AG04450 (cell line): ENCODE measurements at regions not wholly inside any gene's neighbourhood (a gene's known extent, or its start where the extent isn't known, plus 50 kb on each side); places are given as distances from the start of the nearest gene placed in this dataset.

Source experiments
- CTCF ChIA-PET: fragments of 300-600, 350-600 bp; formaldehyde crosslinking; extraction: SDS; loops from one replicate; lab custom pipeline; 2022; ENCODE audit warnings: antibody characterized with exemption, inconsistent platforms; lab: Charles Lee
- POLR2A ChIA-PET: fragments of 350-600 bp; formaldehyde crosslinking; extraction: SDS; loops from one replicate; lab custom pipeline; 2021; ENCODE audit warnings: antibody characterized with exemption, inconsistent platforms; lab: Yijun Ruan, JAX
- DNase-seq: peaks from one replicate; pipeline ENCODE4 v3.0.0-alpha.2; 2011; ENCODE audit warnings: low read depth, low spot score
- H3K27ac ChIP-seq: one replicate; pipeline ENCODE4 v1.5.1; 2012; ENCODE audit warnings: low read depth, low read length, control low read depth
- H3K27me3 ChIP-seq: one replicate; pipeline ENCODE4 v1.6.0; 2012; ENCODE audit warnings: low read length; ENCODE audit not compliant: control insufficient read depth, insufficient read depth
- H3K4me3 ChIP-seq: 2 replicates; pipeline ENCODE4 v1.5.1; 2011; ENCODE audit warnings: mild to moderate bottlenecking, low read depth, low read length, control low read depth
- H3K9me3 ChIP-seq: 2 replicates; pipeline ENCODE4 v1.5.1; 2012; ENCODE audit warnings: low read length; ENCODE audit not compliant: control insufficient read depth, insufficient read depth
- TF ChIP-seq, protein P1 (sequence below): IDR thresholded peaks from 2 replicates; pipeline ENCODE4 v1.5.1; 2011; ENCODE audit warnings: low read depth, low read length, control low read depth, inconsistent platforms

DNA sequence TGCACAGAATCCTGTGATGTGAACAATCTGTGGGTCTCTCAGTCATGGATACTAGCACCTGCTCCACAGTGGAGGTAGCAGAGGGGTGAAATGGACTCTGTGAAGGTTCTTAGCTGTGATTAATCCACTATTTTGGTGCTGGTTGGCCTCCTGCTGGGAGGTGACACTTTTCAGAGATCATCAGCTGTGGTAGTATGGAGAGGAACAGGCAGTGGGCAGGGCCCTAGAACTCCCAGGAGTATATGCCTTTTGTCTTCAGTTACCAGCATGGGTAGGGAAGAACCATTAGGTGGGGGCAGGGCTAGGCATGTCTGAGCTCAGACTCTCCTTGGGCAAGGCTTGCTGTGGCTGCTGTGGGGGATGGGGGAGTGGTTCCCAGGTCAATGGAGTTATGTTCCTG is 54.0 kb upstream of the KCNJ15 start:
- ChIA-PET CTCF (interaction anchor here (1.5 to 3.5 kb wide), 3 partner anchors 15 to 149 kb away, joined by 3 to 19 read pairs (median 8); no protein-coding TSS in a partner anchor), POLR2A (no interaction called here)
- Histone ChIP-seq H3K9me3 (no peaks in the 10 kb centered on the region), H3K27me3 (peaks cover 13% of the 10 kb centered on the region), H3K27ac (no peak overlapping the region), H3K4me3 (no peak overlapping the region)
- DNase-seq = no peak
- TF ChIP-seq, protein P1, sequence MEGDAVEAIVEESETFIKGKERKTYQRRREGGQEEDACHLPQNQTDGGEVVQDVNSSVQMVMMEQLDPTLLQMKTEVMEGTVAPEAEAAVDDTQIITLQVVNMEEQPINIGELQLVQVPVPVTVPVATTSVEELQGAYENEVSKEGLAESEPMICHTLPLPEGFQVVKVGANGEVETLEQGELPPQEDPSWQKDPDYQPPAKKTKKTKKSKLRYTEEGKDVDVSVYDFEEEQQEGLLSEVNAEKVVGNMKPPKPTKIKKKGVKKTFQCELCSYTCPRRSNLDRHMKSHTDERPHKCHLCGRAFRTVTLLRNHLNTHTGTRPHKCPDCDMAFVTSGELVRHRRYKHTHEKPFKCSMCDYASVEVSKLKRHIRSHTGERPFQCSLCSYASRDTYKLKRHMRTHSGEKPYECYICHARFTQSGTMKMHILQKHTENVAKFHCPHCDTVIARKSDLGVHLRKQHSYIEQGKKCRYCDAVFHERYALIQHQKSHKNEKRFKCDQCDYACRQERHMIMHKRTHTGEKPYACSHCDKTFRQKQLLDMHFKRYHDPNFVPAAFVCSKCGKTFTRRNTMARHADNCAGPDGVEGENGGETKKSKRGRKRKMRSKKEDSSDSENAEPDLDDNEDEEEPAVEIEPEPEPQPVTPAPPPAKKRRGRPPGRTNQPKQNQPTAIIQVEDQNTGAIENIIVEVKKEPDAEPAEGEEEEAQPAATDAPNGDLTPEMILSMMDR = no peak

DNA sequence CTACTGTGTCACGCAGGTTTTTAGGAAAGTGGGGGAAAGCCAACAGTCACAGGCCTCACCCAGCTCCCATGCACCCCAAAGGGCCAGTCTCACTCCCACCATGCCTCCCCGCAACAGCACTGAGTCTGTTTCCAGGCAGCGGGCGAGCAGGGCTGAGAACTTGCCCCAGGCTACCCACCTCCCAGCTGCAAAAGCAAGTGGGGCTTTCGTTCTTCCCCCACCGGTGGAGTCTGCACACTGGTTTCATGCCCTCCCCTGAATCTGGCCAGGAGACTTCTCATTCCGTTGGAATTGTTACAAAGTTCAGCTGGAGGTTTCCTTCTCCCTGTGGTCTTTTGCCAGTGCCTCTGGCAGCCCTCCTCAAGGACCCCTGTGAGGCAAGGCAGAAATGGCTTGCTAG is 53.6 kb upstream of the KCNJ15 start:
- Histone ChIP-seq H3K9me3 (no peaks in the 10 kb centered on the region), H3K27ac (no peak overlapping the region), H3K27me3 (peaks cover 15% of the 10 kb centered on the region), H3K4me3 (no peak overlapping the region)
- CTCF ChIA-PET = interaction anchor here (1.5 to 3.5 kb wide), 3 partner anchors 15 to 149 kb away, joined by 3 to 19 read pairs (median 8); no protein-coding TSS in a partner anchor
- POLR2A ChIA-PET = no interaction called here
- DNase-seq = no peak
- TF ChIP-seq, protein P1 = no peak

DNA sequence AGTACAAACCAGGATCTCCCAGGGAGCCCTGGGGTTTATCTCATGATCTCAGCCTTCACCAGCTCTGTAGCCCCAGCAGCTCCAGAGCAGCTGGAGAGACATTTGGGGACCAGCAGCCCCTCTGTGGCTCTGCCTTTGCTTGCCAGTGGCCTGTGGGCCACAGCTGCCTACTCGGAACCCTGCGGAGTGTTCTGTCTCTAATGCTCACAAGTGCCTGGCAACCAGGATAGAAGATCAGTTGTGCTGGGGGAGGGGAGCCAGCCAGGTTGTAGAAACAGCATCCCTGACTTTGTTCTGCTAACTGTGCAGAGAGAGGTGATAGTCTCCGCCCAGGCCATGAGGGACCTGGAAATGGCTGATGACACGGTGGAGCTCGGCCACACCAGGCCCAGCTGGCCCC is 50.9 kb upstream of the KCNJ15 start:
- ChIA-PET POLR2A (no interaction called here), CTCF (interaction anchor here (1.5 to 3.5 kb wide), 2 partner anchors 13 to 146 kb away, joined by 5 to 19 read pairs; no protein-coding TSS in a partner anchor)
- peaks cover 32% of the 10 kb centered on the region for H3K27me3 ChIP-seq
- H3K9me3 ChIP-seq = peaks cover 4% of the 10 kb centered on the region; the same call in 1 of the 2 replicates
- H3K4me3 ChIP-seq = no peak overlapping the region
- H3K27ac ChIP-seq = no peak overlapping the region
- TF ChIP-seq, protein P1 = no peak
- no peak for DNase-seq

DNA sequence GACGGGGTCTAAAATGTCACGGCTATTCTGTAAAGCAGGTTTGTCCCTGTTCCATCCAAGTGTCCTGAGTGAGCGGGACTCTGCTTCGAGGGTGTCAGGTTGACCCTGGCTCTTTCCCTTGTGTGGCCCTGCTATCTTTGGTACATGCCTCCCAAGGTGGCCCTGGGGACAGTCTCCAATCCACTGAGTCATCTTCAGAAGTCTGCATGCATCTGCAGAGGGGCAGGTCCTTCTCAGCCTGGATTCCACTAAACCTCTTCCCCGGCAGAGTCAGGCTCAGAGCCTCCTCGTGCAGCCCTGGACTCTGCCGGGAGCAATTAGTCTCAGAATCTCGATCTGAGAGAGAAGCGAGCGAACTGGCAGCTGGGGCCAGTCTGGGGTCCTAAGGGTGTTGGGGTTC is 50.1 kb upstream of the KCNJ15 start:
- ChIA-PET POLR2A (no interaction called here), CTCF (no interaction called here)
- Histone ChIP-seq H3K4me3 (no peak overlapping the region), H3K27ac (no peak overlapping the region), H3K9me3 (peaks cover 4% of the 10 kb centered on the region; the same call in 1 of the 2 replicates), H3K27me3 (peaks cover 34% of the 10 kb centered on the region)
- no peak for DNase-seq
- TF ChIP-seq, protein P1 = no peak
